ENCODE measurements at regions not wholly inside any gene's neighbourhood (a gene's known extent, or its start where the extent isn't known, plus 50 kb on each side); places are given as distances from the start of the nearest gene placed in this dataset.

DNA sequence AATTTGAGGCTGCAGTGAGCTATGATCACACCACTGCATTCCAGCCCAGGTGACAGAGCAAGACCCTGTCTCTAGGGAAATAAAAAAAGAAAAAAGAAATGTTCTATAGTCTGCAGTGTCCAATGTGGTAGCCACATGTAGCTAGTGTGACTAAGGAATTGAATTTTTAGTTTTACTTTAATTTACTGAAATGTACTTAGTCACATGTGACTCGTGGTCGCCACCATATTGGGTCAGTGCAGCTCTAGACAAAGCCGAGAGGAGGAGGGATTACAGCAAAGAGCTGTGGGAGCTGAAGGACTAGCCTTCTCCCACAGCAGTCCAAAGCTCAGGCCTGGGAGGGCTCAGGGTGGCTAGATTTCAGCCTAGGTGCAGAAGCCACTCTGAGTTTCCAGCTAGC is 65.9 kb upstream of the NTRK3 start:
- TF ChIP-seq CTCF (IDR thresholded peaks at IDR 0.05) (no peak), POLR2AphosphoS5 (IDR thresholded peaks at IDR 0.05) (no peak), POLR2A (IDR thresholded peaks at IDR 0.05) (no peak)

All from breast epithelium (tissue), 3 donors.